ENCODE measurements at regions not wholly inside any gene's neighbourhood (a gene's known extent, or its start where the extent isn't known, plus 50 kb on each side); places are given as distances from the start of the nearest gene placed in this dataset.

GRCh38 chr15:39188930-39189329 lies 391.9 kb upstream of the THBS1 start:
- Mint-ChIP-seq H3K4me1 (no peaks in the 10 kb centered on the region), H3K36me3 (no peaks in the 10 kb centered on the region), H3K27me3 (peaks cover 10% of the 10 kb centered on the region), H3K9me3 (peaks cover 0 to 5% (median 0%) of the 10 kb centered on the region in 7 donors), H3K4me3 (no peak overlapping the region), H3K27ac (no peak overlapping the region)
- Histone ChIP-seq H3K27ac (ENCODE audit: insufficient read depth, low read length, poor library complexity, severe bottlenecking) (no peak overlapping the region), H3K36me3 (ENCODE audit: control insufficient read depth, insufficient read depth, low read length) (no peaks in the 10 kb centered on the region), H3K4me1 (ENCODE audit: control insufficient read depth, insufficient read depth, low read length, poor library complexity, severe bottlenecking) (no peaks in the 10 kb centered on the region), H3K9me3 (ENCODE audit: control insufficient read depth in 2 of 2, low read length in 2 of 2) (no peaks in the 10 kb centered on the region), H3K4me3 (ENCODE audit: low read depth, low read length) (no peak overlapping the region), H3K27me3 (ENCODE audit: control insufficient read depth, insufficient read depth, low read length) (no peaks in the 10 kb centered on the region)
- DNase-seq (no peak), ATAC-seq (ENCODE audit: low read depth in 2 of 2) (no peak)

DNA sequence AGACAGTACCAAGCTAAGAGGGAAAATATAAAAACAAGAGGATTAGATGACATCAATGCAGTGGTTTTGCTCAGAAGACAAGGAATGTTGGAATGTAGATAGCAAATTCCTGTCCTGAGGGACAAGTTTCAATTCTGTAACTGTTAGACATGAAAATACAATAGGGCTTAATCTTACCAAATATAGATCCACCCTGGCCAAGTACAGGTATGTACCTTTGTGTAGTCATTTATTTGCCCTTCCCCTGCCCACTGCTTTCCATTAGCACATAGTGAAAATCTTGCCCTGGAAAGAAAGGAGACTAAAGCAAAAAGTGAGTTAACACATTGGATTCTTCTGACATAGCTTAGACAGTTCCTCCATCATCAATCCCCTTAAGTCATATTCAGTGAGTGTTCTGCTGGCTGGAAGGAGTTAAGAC lies 389.0 kb upstream of the THBS1 start:
- H3K4me1 ChIP-seq (ENCODE audit: control insufficient read depth, insufficient read depth, low read length, poor library complexity, severe bottlenecking), result no peaks in the 10 kb centered on the region

GRCh38 chr15:39192351-39192750 lies 388.5 kb upstream of the THBS1 start:
- H3K4me3 ChIP-seq (ENCODE audit: low read depth, low read length), result no peak overlapping the region
- no peaks in the 10 kb centered on the region for H3K36me3 ChIP-seq (ENCODE audit: control insufficient read depth, insufficient read depth, low read length)
- Mint-ChIP-seq H3K9me3 (peaks cover 0 to 2% (median 0%) of the 10 kb centered on the region in 7 donors), H3K36me3 (no peaks in the 10 kb centered on the region), H3K27ac (no peak overlapping the region), H3K4me1 (no peaks in the 10 kb centered on the region), H3K4me3 (no peak overlapping the region), H3K27me3 (peaks cover 17% of the 10 kb centered on the region)
- H3K9me3 ChIP-seq (ENCODE audit: control insufficient read depth in 2 of 2, low read length in 2 of 2), result no peaks in the 10 kb centered on the region
- ATAC-seq (ENCODE audit: low read depth in 2 of 2) (no peak), DNase-seq (no peak)
- peaks cover 2% of the 10 kb centered on the region for H3K27me3 ChIP-seq (ENCODE audit: control insufficient read depth, insufficient read depth, low read length)
- no peak overlapping the region for H3K27ac ChIP-seq (ENCODE audit: insufficient read depth, low read length, poor library complexity, severe bottlenecking)
- no peaks in the 10 kb centered on the region for H3K4me1 ChIP-seq (ENCODE audit: control insufficient read depth, insufficient read depth, low read length, poor library complexity, severe bottlenecking)

More for the DNA sequence above, 389.0 kb upstream of the THBS1 start:
- Mint-ChIP-seq H3K4me1 (no peaks in the 10 kb centered on the region), H3K36me3 (no peaks in the 10 kb centered on the region), H3K27ac (no peak overlapping the region), H3K4me3 (no peak overlapping the region), H3K27me3 (peaks cover 17% of the 10 kb centered on the region), H3K9me3 (peaks cover 0 to 2% (median 0%) of the 10 kb centered on the region in 7 donors)
- Histone ChIP-seq H3K27me3 (ENCODE audit: control insufficient read depth, insufficient read depth, low read length) (peaks cover 2% of the 10 kb centered on the region), H3K4me3 (ENCODE audit: low read depth, low read length) (no peak overlapping the region), H3K36me3 (ENCODE audit: control insufficient read depth, insufficient read depth, low read length) (no peaks in the 10 kb centered on the region), H3K27ac (ENCODE audit: insufficient read depth, low read length, poor library complexity, severe bottlenecking) (no peak overlapping the region), H3K9me3 (ENCODE audit: control insufficient read depth in 2 of 2, low read length in 2 of 2) (no peaks in the 10 kb centered on the region)
- ATAC-seq (ENCODE audit: low read depth in 2 of 2), result no peak
- no peak for DNase-seq

DNA sequence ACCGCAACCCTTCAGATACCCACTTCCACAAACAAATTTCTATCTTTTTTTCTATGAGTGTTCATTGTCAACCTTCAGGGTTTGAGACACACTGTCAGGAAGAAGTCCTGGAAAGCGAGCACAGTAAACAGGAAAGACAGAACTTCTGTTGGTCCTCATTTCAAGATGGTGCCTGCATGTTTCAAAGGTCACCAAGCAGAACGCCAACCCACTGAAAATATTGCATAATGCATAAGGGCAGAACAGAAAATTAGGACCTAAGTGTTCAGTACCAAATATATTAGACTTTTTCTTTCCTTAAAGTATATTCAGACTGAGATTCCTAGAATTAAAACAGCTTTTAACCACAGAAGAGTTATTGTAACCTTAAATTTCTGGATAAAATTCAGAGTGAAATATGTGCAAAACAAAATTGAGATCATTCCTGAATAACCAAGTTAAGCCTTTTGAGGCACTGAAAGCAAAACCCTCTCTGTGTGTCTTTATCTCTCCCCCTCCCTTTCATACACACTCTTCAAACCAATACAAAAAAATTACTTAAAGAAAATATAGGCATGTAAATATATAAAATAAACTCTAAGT lies 387.8 kb upstream of the THBS1 start:
- H3K27me3 Mint-ChIP-seq, result peaks cover 17% of the 10 kb centered on the region
- H3K4me1 Mint-ChIP-seq, result no peaks in the 10 kb centered on the region
- H3K36me3 Mint-ChIP-seq, result no peaks in the 10 kb centered on the region
- no peak overlapping the region for H3K4me3 Mint-ChIP-seq
- H3K27me3 ChIP-seq (ENCODE audit: control insufficient read depth, insufficient read depth, low read length), result peaks cover 2% of the 10 kb centered on the region
- DNase-seq (no peak), ATAC-seq (ENCODE audit: low read depth in 2 of 2) (no peak)
- peaks cover 0 to 2% (median 0%) of the 10 kb centered on the region in 7 donors for H3K9me3 Mint-ChIP-seq
- H3K27ac Mint-ChIP-seq, result no peak overlapping the region
- H3K9me3 ChIP-seq (ENCODE audit: control insufficient read depth in 2 of 2, low read length in 2 of 2), result no peaks in the 10 kb centered on the region
- H3K36me3 ChIP-seq (ENCODE audit: control insufficient read depth, insufficient read depth, low read length), result no peaks in the 10 kb centered on the region
- no peaks in the 10 kb centered on the region for H3K4me1 ChIP-seq (ENCODE audit: control insufficient read depth, insufficient read depth, low read length, poor library complexity, severe bottlenecking)
- no peak overlapping the region for H3K4me3 ChIP-seq (ENCODE audit: low read depth, low read length)
- H3K27ac ChIP-seq (ENCODE audit: insufficient read depth, low read length, poor library complexity, severe bottlenecking), result no peak overlapping the region

- Mint-ChIP-seq H3K9me3 (peaks cover 0 to 2% (median 0%) of the 10 kb centered on the region in 7 donors), H3K4me3 (no peak overlapping the region), H3K36me3 (no peaks in the 10 kb centered on the region), H3K27me3 (peaks cover 17% of the 10 kb centered on the region), H3K27ac (no peak overlapping the region), H3K4me1 (no peaks in the 10 kb centered on the region)
- Histone ChIP-seq H3K27ac (ENCODE audit: insufficient read depth, low read length, poor library complexity, severe bottlenecking) (no peak overlapping the region), H3K36me3 (ENCODE audit: control insufficient read depth, insufficient read depth, low read length) (no peaks in the 10 kb centered on the region), H3K27me3 (ENCODE audit: control insufficient read depth, insufficient read depth, low read length) (peaks cover 2% of the 10 kb centered on the region), H3K4me1 (ENCODE audit: control insufficient read depth, insufficient read depth, low read length, poor library complexity, severe bottlenecking) (no peaks in the 10 kb centered on the region), H3K9me3 (ENCODE audit: control insufficient read depth in 2 of 2, low read length in 2 of 2) (no peaks in the 10 kb centered on the region), H3K4me3 (ENCODE audit: low read depth, low read length) (no peak overlapping the region)
- DNase-seq (no peak), ATAC-seq (ENCODE audit: low read depth in 2 of 2) (no peak)
These were observed 387.3 kb upstream of the THBS1 start for GRCh38 chr15:39193611-39194010.

DNA sequence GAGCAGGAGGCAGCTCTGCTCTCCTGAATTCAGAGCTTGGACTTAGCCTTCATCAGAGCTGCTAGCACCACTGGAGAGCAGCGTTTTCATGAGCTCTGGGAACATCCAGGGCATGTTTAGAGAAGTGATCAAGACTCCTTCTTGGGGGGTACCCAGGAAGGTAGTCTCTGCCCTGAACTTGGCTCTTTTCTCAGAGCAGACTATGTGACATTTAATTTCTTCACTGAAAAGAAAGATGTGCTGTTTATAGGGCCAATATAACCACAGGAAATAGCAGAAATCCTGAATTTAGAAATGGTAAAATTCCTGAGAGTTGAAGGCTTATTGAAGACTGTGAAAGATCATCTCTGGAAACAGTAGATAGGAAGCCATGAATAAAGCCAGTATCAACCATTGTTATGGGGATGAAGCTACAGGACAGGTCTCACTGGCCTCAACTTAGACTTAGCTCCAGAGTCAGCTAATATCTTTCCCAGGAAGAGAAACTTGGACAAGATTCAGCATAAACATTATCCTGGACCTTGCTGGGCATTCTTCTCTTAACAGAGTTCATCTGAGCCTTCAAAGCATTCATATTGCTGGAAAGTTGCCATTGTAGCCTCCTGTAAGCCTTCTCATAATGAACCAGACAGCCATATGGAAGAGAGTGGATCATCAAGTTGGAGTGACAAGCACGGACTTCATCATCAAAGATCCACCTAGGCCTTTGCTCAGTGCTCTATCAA lies 386.6 kb upstream of the THBS1 start:
- no peak for DNase-seq
- H3K36me3 ChIP-seq (ENCODE audit: control insufficient read depth, insufficient read depth, low read length), result no peaks in the 10 kb centered on the region
- H3K4me1 ChIP-seq (ENCODE audit: control insufficient read depth, insufficient read depth, low read length, poor library complexity, severe bottlenecking), result no peaks in the 10 kb centered on the region
- Mint-ChIP-seq H3K4me3 (peak overlapping the region in 1 of 4 donors; percentile 11), H3K36me3 (no peaks in the 10 kb centered on the region), H3K4me1 (no peaks in the 10 kb centered on the region), H3K27ac (no peak overlapping the region), H3K27me3 (peaks cover 24% of the 10 kb centered on the region), H3K9me3 (peaks cover 0 to 2% (median 0%) of the 10 kb centered on the region in 7 donors)
- H3K4me3 ChIP-seq (ENCODE audit: low read depth, low read length), result no peak overlapping the region
- H3K27me3 ChIP-seq (ENCODE audit: control insufficient read depth, insufficient read depth, low read length), result peaks cover 2% of the 10 kb centered on the region
- no peak for ATAC-seq (ENCODE audit: low read depth in 2 of 2)
- H3K9me3 ChIP-seq (ENCODE audit: control insufficient read depth in 2 of 2, low read length in 2 of 2), result no peaks in the 10 kb centered on the region
- no peak overlapping the region for H3K27ac ChIP-seq (ENCODE audit: insufficient read depth, low read length, poor library complexity, severe bottlenecking)

GRCh38 chr15:39195961-39196486 lies 384.9 kb upstream of the THBS1 start:
- Mint-ChIP-seq H3K9me3 (peaks cover 0 to 1% (median 0%) of the 10 kb centered on the region in 7 donors), H3K36me3 (no peaks in the 10 kb centered on the region), H3K4me1 (no peaks in the 10 kb centered on the region), H3K4me3 (no peak overlapping the region), H3K27me3 (peaks cover 24% of the 10 kb centered on the region), H3K27ac (no peak overlapping the region)
- Histone ChIP-seq H3K27ac (ENCODE audit: insufficient read depth, low read length, poor library complexity, severe bottlenecking) (no peak overlapping the region), H3K4me3 (ENCODE audit: low read depth, low read length) (no peak overlapping the region), H3K36me3 (ENCODE audit: control insufficient read depth, insufficient read depth, low read length) (no peaks in the 10 kb centered on the region), H3K9me3 (ENCODE audit: control insufficient read depth in 2 of 2, low read length in 2 of 2) (no peaks in the 10 kb centered on the region), H3K4me1 (ENCODE audit: control insufficient read depth, insufficient read depth, low read length, poor library complexity, severe bottlenecking) (no peaks in the 10 kb centered on the region), H3K27me3 (ENCODE audit: control insufficient read depth, insufficient read depth, low read length) (peaks cover 2% of the 10 kb centered on the region)
- no peak for DNase-seq
- no peak for ATAC-seq (ENCODE audit: low read depth in 2 of 2)
